ENCODE measurements at regions not wholly inside any gene's neighbourhood (a gene's known extent, or its start where the extent isn't known, plus 50 kb on each side); places are given as distances from the start of the nearest gene placed in this dataset.

GRCh38 chr6:19738010-19738409 lies 99.2 kb upstream of the ID4 start:
- intact Hi-C loops (cut with micrococcal nuclease), result no loop called here
- Histone ChIP-seq H4K20me1 (ENCODE audit: low read length) (no peaks in the 10 kb centered on the region), H3K9ac (ENCODE audit: low read length) (no peak overlapping the region), H3K4me1 (ENCODE audit: insufficient read depth, low read length) (no peaks in the 10 kb centered on the region), H3K27me3 (ENCODE audit: low read length) (no peaks in the 10 kb centered on the region), H3F3A (ENCODE audit: low read length, unreplicated experiment) (no peaks in the 10 kb centered on the region), H3K79me2 (ENCODE audit: low read length) (no peaks in the 10 kb centered on the region), H3K27ac (ENCODE audit: low read length) (no peak overlapping the region), H3K9me2 (replicated peaks; ENCODE audit: low read length) (no peaks in the 10 kb centered on the region), H3K4me3 (ENCODE audit: low read length) (no peak overlapping the region), H3K36me3 (ENCODE audit: low read depth, low read length) (no peaks in the 10 kb centered on the region), H3K9me3 (ENCODE audit: low read length) (no peaks in the 10 kb centered on the region), H3K4me2 (ENCODE audit: low read length) (no peak overlapping the region), H2AFZ (ENCODE audit: low read length) (no peak overlapping the region)
- POLR2A ChIA-PET (ENCODE audit: unreplicated experiment), result no interaction called here
- CTCF ChIA-PET, result no interaction called here
- ATAC-seq (no peak), DNase-seq (no peak)
- no peak for TF ChIP-seq CTCF (conservative IDR thresholded peaks at IDR 0.05; ENCODE audit: low read depth, low read length)
- TF ChIP-seq EZH2phosphoT487 (IDR thresholded peaks at IDR 0.05; ENCODE audit: borderline replicate concordance, low read length), result no peak
- TF ChIP-seq EZH2 (IDR thresholded peaks at IDR 0.05; ENCODE audit: low read length, unreplicated experiment), result no peak
- no TSS peak for BruUV-seq (replicated peaks)

- TF ChIP-seq EZH2phosphoT487 (IDR thresholded peaks at IDR 0.05; ENCODE audit: borderline replicate concordance, low read length) (no peak), CTCF (conservative IDR thresholded peaks at IDR 0.05; ENCODE audit: low read depth, low read length) (no peak), EZH2 (IDR thresholded peaks at IDR 0.05; ENCODE audit: low read length, unreplicated experiment) (no peak)
- Histone ChIP-seq H4K20me1 (ENCODE audit: low read length) (no peaks in the 10 kb centered on the region), H3K36me3 (ENCODE audit: low read depth, low read length) (no peaks in the 10 kb centered on the region), H3K9me3 (ENCODE audit: low read length) (no peaks in the 10 kb centered on the region), H3F3A (ENCODE audit: low read length, unreplicated experiment) (no peaks in the 10 kb centered on the region), H3K4me3 (ENCODE audit: low read length) (no peak overlapping the region), H2AFZ (ENCODE audit: low read length) (no peak overlapping the region), H3K9ac (ENCODE audit: low read length) (no peak overlapping the region), H3K27me3 (ENCODE audit: low read length) (no peaks in the 10 kb centered on the region), H3K4me1 (ENCODE audit: insufficient read depth, low read length) (peaks cover 5% of the 10 kb centered on the region; the same call in 1 of the 2 replicates), H3K4me2 (ENCODE audit: low read length) (no peak overlapping the region), H3K9me2 (replicated peaks; ENCODE audit: low read length) (no peaks in the 10 kb centered on the region), H3K79me2 (ENCODE audit: low read length) (no peaks in the 10 kb centered on the region), H3K27ac (ENCODE audit: low read length) (no peak overlapping the region)
- BruUV-seq (replicated peaks), result no TSS peak
- ATAC-seq (no peak), DNase-seq (no peak)
- ChIA-PET CTCF (no interaction called here), POLR2A (ENCODE audit: unreplicated experiment) (no interaction called here)
- intact Hi-C loops (cut with micrococcal nuclease), result no loop called here
Measured at GRCh38 chr6:19749722-19750121, 87.4 kb upstream of the ID4 start.

GRCh38 chr6:19752746-19753145 lies 84.4 kb upstream of the ID4 start:
- peaks cover 20% of the 10 kb centered on the region for H3K4me1 ChIP-seq (ENCODE audit: insufficient read depth, low read length)
- ATAC-seq, result no peak

More at GRCh38 chr6:19752746-19753145, 84.4 kb upstream of the ID4 start:
- no peak for TF ChIP-seq EZH2phosphoT487 (IDR thresholded peaks at IDR 0.05; ENCODE audit: borderline replicate concordance, low read length)
- TF ChIP-seq EZH2 (IDR thresholded peaks at IDR 0.05; ENCODE audit: low read length, unreplicated experiment), result no peak
- no peak for TF ChIP-seq CTCF (conservative IDR thresholded peaks at IDR 0.05; ENCODE audit: low read depth, low read length)
- H3K4me2 ChIP-seq (ENCODE audit: low read length), result no peak overlapping the region
- ChIA-PET POLR2A (ENCODE audit: unreplicated experiment) (interaction anchor here (0.6 kb wide), 1 partner anchor 386 kb away, joined by 3 read pairs; no protein-coding TSS in a partner anchor), CTCF (no interaction called here)
- no peaks in the 10 kb centered on the region for H3K9me2 ChIP-seq (replicated peaks; ENCODE audit: low read length)
- H3K4me3 ChIP-seq (ENCODE audit: low read length), result no peak overlapping the region
- no peaks in the 10 kb centered on the region for H3K9me3 ChIP-seq (ENCODE audit: low read length)
- H3K27me3 ChIP-seq (ENCODE audit: low read length), result no peaks in the 10 kb centered on the region
- intact Hi-C loops (cut with micrococcal nuclease), result loop anchor here (2.0 kb wide), 1 partner anchor 50 kb away; no protein-coding TSS in a partner anchor
- H3F3A ChIP-seq (ENCODE audit: low read length, unreplicated experiment), result no peaks in the 10 kb centered on the region
- no peak for DNase-seq
- no peaks in the 10 kb centered on the region for H4K20me1 ChIP-seq (ENCODE audit: low read length)
- H2AFZ ChIP-seq (ENCODE audit: low read length), result peak overlapping the region; percentile 36; the same call in 1 of the 2 replicates
- H3K79me2 ChIP-seq (ENCODE audit: low read length), result no peaks in the 10 kb centered on the region
- no peak overlapping the region for H3K27ac ChIP-seq (ENCODE audit: low read length)
- no peaks in the 10 kb centered on the region for H3K36me3 ChIP-seq (ENCODE audit: low read depth, low read length)
- no TSS peak for BruUV-seq (replicated peaks)
- no peak overlapping the region for H3K9ac ChIP-seq (ENCODE audit: low read length)

Measured in PC-3 (cell line).